Small intestine (tissue), 7 donors: ENCODE measurements at regions not wholly inside any gene's neighbourhood (a gene's known extent, or its start where the extent isn't known, plus 50 kb on each side); places are given as distances from the start of the nearest gene placed in this dataset.
A peak's percentile ranks its signal among the peaks of the same experiment; 100 is the strongest.

Experiments
- DNase-seq, 2 donors: peaks; one replicate each; pipeline versions ENCODE4 v3.0.0 to v3.0.0-alpha.2; 2013
- FAIRE-seq: peaks from 2 replicates; lab custom pipeline; 2012; peaks lifted over from hg19 to GRCh38; lab: Jason Lieb, UNC
- H3K27ac ChIP-seq, 3 donors: one replicate each; pipeline ENCODE4 v1.5.1; 2013; ENCODE audit warnings: low read length in 2 of 3, mild to moderate bottlenecking in 2 of 3, control low read depth in 1 of 3, inconsistent platforms in 1 of 3, low read depth in 1 of 3, moderate library complexity in 1 of 3
- H3K27me3 ChIP-seq, 3 donors: one replicate each; pipeline ENCODE4 v1.6.1; 2013; ENCODE audit warnings: low read length in 3 of 3, inconsistent platforms in 1 of 3; ENCODE audit not compliant: control insufficient read depth in 3 of 3, insufficient read depth in 3 of 3
- H3K36me3 ChIP-seq, 3 donors: one replicate each; pipeline ENCODE4 v1.6.1; 2013; ENCODE audit warnings: low read length in 3 of 3, inconsistent platforms in 1 of 3, low read depth in 1 of 3, mild to moderate bottlenecking in 1 of 3, moderate library complexity in 1 of 3; ENCODE audit not compliant: control insufficient read depth in 3 of 3, insufficient read depth in 2 of 3
- H3K4me1 ChIP-seq, 3 donors: one replicate each; pipeline ENCODE4 v1.6.1; 2013; ENCODE audit warnings: low read length in 2 of 3, inconsistent platforms in 1 of 3, low read depth in 1 of 3, mild to moderate bottlenecking in 1 of 3, moderate library complexity in 1 of 3; ENCODE audit not compliant: control insufficient read depth in 3 of 3, insufficient read depth in 2 of 3
- H3K4me3 ChIP-seq, 3 donors: one replicate each; pipeline ENCODE4 v1.5.1; 2013; ENCODE audit warnings: low read length in 3 of 3, control low read depth in 1 of 3, inconsistent platforms in 1 of 3, low read depth in 1 of 3, mild to moderate bottlenecking in 1 of 3, moderate library complexity in 1 of 3
- H3K9me3 ChIP-seq, 2 donors: one replicate each; pipeline ENCODE4 v1.6.1; 2013; ENCODE audit warnings: low read depth in 1 of 2, low read length in 1 of 2; ENCODE audit not compliant: control insufficient read depth in 2 of 2, insufficient read depth in 1 of 2
- WGBS, 3 donors: extraction: QIAGEN DNeasy Blood & Tissue Kit; methylation state at CpG; one replicate each; pipeline ENCODE4 v1.1.7; 2013; 5-methylcytosine and 5-hydroxymethylcytosine counted together
- donor health status: healthy with polysubstance abuse.
- donor health status: control.
- donor health status: control.
- donor health status: Bipolar disorder and iron deficiency.
- donor health status: healthy.

DNA sequence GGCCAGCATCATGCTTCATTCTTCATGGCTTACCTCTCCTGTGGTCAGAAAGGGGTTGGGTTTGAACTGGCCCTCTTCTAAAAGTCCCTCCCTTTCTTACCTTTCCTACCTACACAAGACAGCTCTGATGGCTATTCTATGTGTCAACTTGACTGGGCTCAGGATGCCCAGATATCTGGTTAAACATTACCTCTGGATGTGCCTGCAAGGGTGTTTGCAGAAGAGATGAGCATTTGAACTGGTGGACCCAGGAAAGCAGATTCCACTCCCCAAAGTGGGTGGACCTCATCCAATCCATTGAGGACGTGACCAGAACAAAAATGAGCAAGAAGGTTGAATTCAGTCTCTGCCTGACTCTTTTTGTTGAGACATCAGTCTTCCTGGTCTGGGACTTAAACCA is 79.0 kb upstream of the TCF7L2 start:
- no peak for DNase-seq
- no peak for FAIRE-seq

GRCh38 chr10:112872728-112873127 is 77.3 kb upstream of the TCF7L2 start:
- peaks cover 0 to 16% of the 10 kb centered on the region in 2 donors for H3K9me3 ChIP-seq
- DNase-seq (no peak), FAIRE-seq (no peak)
- H3K36me3 ChIP-seq = no peaks in the 10 kb centered on the region
- no peak overlapping the region for H3K27ac ChIP-seq
- no peaks in the 10 kb centered on the region for H3K4me1 ChIP-seq
- no peak overlapping the region for H3K4me3 ChIP-seq
- WGBS, 3 donors = 86 to 100% (median 90%) methylated on average over 1 of the region's 1 CpG
- no peaks in the 10 kb centered on the region for H3K27me3 ChIP-seq

More for the DNA sequence above, 79.0 kb upstream of the TCF7L2 start:
- whole genome bisulfite sequencing, 3 donors = 73 to 83% (median 78%) methylated on average over 1 of the region's 1 CpG
- Histone ChIP-seq H3K36me3 (no peaks in the 10 kb centered on the region), H3K27ac (no peak overlapping the region), H3K9me3 (peaks cover 0 to 16% of the 10 kb centered on the region in 2 donors), H3K27me3 (no peaks in the 10 kb centered on the region), H3K4me1 (no peaks in the 10 kb centered on the region), H3K4me3 (no peak overlapping the region)

DNA sequence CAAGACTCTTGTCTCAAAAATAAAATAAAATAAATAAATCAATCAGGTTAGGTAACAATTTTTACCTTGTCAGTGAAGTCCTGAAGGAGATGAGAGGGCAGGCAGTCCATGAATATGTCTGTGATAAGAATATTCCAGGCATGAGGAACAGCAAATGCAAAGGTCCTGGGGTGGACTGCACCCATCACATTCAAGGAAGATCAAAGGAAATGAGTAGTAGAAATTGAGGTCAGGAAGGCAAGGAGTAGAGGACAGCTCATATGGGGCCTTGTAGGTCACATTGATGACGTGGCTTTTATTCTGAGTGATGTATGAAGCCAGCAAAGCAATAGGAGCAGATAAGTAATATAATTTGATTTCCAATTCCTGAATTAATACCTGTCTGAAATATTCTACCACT is 76.5 kb upstream of the TCF7L2 start:
- Histone ChIP-seq H3K9me3 (peaks cover 0 to 16% of the 10 kb centered on the region in 2 donors), H3K4me1 (no peaks in the 10 kb centered on the region), H3K4me3 (no peak overlapping the region), H3K27ac (no peak overlapping the region), H3K36me3 (no peaks in the 10 kb centered on the region), H3K27me3 (no peaks in the 10 kb centered on the region)
- FAIRE-seq (no peak), DNase-seq (no peak)
- 75 to 96% (median 76%) methylated on average over 1 of the region's 1 CpG for WGBS, 3 donors

DNA sequence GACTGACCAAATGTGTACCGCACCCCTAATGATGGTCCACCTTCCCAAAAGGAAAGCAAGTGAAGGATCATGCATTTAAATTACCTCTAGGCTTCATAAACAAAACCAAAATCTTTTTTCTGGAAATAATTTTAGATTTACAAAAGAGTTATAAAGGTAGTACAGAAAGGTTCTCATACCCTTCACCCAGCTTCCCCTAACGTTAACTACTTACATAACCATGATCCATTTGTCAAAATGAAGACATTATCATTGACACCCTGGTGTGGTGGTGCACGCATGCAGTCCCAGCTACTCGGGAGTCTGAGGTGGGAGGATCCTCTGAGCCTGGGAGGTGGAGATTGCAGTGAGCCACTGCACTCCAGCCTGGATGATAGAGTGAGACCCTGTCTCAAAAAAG is 75.1 kb upstream of the TCF7L2 start:
- Histone ChIP-seq H3K27me3 (no peaks in the 10 kb centered on the region), H3K36me3 (no peaks in the 10 kb centered on the region), H3K9me3 (peaks cover 0 to 16% of the 10 kb centered on the region in 2 donors), H3K4me3 (no peak overlapping the region), H3K4me1 (no peaks in the 10 kb centered on the region), H3K27ac (no peak overlapping the region)
- DNase-seq = no peak
- 81 to 89% (median 86%) methylated on average over 4 of the region's 4 CpGs for WGBS, 3 donors
- no peak for FAIRE-seq

- 51 to 53% (median 53%) methylated on average over 5 of the region's 5 CpGs for WGBS, 3 donors
- Histone ChIP-seq H3K9me3 (peaks cover 0 to 16% of the 10 kb centered on the region in 2 donors), H3K27me3 (no peaks in the 10 kb centered on the region), H3K36me3 (no peaks in the 10 kb centered on the region), H3K4me3 (no peak overlapping the region), H3K27ac (no peak overlapping the region), H3K4me1 (no peaks in the 10 kb centered on the region)
- DNase-seq (no peak), FAIRE-seq (no peak)
These were observed 74.4 kb upstream of the TCF7L2 start for GRCh38 chr10:112875476-112876267.

- WGBS, 3 donors = 52 to 71% (median 58%) methylated on average over 5 of the region's 5 CpGs
- DNase-seq = peak; percentile 24 to 74
- Histone ChIP-seq H3K4me3 (no peak overlapping the region), H3K27ac (peak overlapping the region in 1 of 3 donors; percentile 27), H3K27me3 (no peaks in the 10 kb centered on the region), H3K4me1 (no peaks in the 10 kb centered on the region), H3K36me3 (no peaks in the 10 kb centered on the region), H3K9me3 (no peaks in the 10 kb centered on the region)
- no peak for FAIRE-seq
These were observed 69.2 kb upstream of the TCF7L2 start for GRCh38 chr10:112880633-112881530.

DNA sequence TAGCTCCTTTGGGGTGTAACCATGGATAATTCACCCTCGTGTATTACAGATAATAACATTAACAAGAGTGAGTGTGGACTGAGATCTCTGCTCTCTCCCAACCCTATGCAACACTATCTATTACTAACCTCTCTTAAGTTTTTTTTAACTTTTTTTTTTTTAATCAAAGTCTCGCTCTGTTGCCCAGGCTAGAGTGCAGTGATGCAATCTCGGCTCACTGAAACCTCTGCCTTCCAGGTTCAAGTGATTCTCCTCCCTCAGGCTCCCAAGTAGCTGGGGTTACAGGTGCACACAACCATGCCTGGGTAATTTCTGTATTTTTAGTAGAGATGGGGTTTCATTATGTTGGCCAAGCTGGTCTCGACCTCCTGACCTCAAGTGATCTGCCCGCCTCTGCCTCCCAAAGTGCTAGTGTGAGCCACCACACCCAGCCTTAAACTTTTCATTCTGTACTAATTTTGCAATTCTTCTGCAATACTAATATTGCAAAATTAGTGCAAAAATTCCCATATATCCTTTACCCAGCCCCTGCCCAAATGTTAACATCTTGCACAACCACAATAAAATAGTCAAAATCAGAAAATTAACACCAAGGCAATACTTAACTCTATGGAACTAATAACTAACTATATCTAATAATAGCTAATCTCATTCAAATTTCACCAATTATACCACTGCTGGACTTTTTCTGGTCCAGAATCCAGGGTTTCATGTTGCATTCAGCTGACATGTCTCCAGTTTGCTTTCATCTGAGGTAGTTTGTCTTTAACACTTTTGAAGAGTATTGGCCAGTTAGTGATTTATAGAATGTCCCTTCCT is 66.5 kb upstream of the TCF7L2 start:
- no peak for FAIRE-seq
- Histone ChIP-seq H3K27ac (no peak overlapping the region), H3K36me3 (no peaks in the 10 kb centered on the region), H3K4me3 (no peak overlapping the region), H3K27me3 (no peaks in the 10 kb centered on the region), H3K4me1 (no peaks in the 10 kb centered on the region), H3K9me3 (no peaks in the 10 kb centered on the region)
- no peak for DNase-seq
- WGBS, 3 donors = 88 to 93% (median 92%) methylated on average over 5 of the region's 5 CpGs

- H3K27ac ChIP-seq = no peak overlapping the region
- FAIRE-seq = no peak
- no peak overlapping the region for H3K4me3 ChIP-seq
- no peaks in the 10 kb centered on the region for H3K9me3 ChIP-seq
- H3K4me1 ChIP-seq = no peaks in the 10 kb centered on the region
- no peak for DNase-seq
- no peaks in the 10 kb centered on the region for H3K36me3 ChIP-seq
- no peaks in the 10 kb centered on the region for H3K27me3 ChIP-seq
These were observed 65.9 kb upstream of the TCF7L2 start for GRCh38 chr10:112884179-112884504.
